DND-41 (cell line): ENCODE measurements at regions not wholly inside any gene's neighbourhood (a gene's known extent, or its start where the extent isn't known, plus 50 kb on each side); places are given as distances from the start of the nearest gene placed in this dataset.
"Not testable (repeated sequence)": the region's sequence is repeated elsewhere in the genome, so short reads cannot be mapped to it uniquely, and the experiment has no call there.

Source experiments
- ATAC-seq: fragments of 200-7000 bp; cut with Tn5 transposase; 3 replicates; pipeline ENCODE4 v1.9.1; 2021; ENCODE audit warnings: low read depth; ENCODE audit not compliant: insufficient read depth
- DNase-seq: peaks from one replicate; pipeline ENCODE4 v3.0.0-alpha.2; 2020
- H2AFZ ChIP-seq: 2 replicates; pipeline ENCODE4 v1.6.0; 2012; ENCODE audit warnings: low read depth, low read length
- H3K27ac ChIP-seq: 2 replicates; pipeline ENCODE4 v1.5.1; 2012; ENCODE audit warnings: low read length, inconsistent platforms
- H3K27me3 ChIP-seq: fragments of 200-600 bp; sonication (generic); 2 replicates; pipeline ENCODE4 v1.6.0; 2012; ENCODE audit warnings: low read length, mild to moderate bottlenecking, inconsistent platforms; ENCODE audit not compliant: insufficient read depth, poor library complexity
- H3K36me3 ChIP-seq: 2 replicates; pipeline ENCODE4 v1.5.1; 2012; ENCODE audit warnings: low read length, inconsistent platforms; ENCODE audit not compliant: insufficient read depth
- H3K4me1 ChIP-seq: 2 replicates; pipeline ENCODE4 v1.5.1; 2012; ENCODE audit warnings: mild to moderate bottlenecking, low read length; ENCODE audit not compliant: insufficient read depth
- H3K4me2 ChIP-seq: 2 replicates; pipeline ENCODE4 v1.6.0; 2012; ENCODE audit warnings: mild to moderate bottlenecking, moderate library complexity, low read length, inconsistent platforms; ENCODE audit not compliant: insufficient read depth
- H3K4me3 ChIP-seq, 2 experiments: fragments of 200-600 bp in 1 of 2; shearing (Covaris generic) in 1 of 2; 2 replicates each; pipeline ENCODE4 v1.5.1; 2012 to 2016; ENCODE audit warnings: inconsistent platforms in 2 of 2, low read length in 2 of 2, mild to moderate bottlenecking in 2 of 2, low read depth in 1 of 2, moderate library complexity in 1 of 2
- H3K79me2 ChIP-seq: 2 replicates; pipeline ENCODE4 v1.6.0; 2012; ENCODE audit warnings: low read length, inconsistent platforms; ENCODE audit not compliant: insufficient read depth
- H3K9ac ChIP-seq: 2 replicates; pipeline ENCODE4 v1.6.0; 2012; ENCODE audit warnings: low read depth, mild to moderate bottlenecking, inconsistent platforms, low read length, moderate library complexity
- H3K9me3 ChIP-seq: 2 replicates; pipeline ENCODE4 v1.5.1; 2012; ENCODE audit warnings: low read length, moderate library complexity, mild to moderate bottlenecking, inconsistent platforms; ENCODE audit not compliant: insufficient read depth, severe bottlenecking
- H4K20me1 ChIP-seq: 2 replicates; pipeline ENCODE4 v1.6.0; 2012; ENCODE audit warnings: low read length; ENCODE audit not compliant: insufficient read depth
- EZH2 ChIP-seq: IDR thresholded peaks from 3 replicates; pipeline ENCODE4 v1.6.1; 2012; ENCODE audit warnings: borderline replicate concordance, low read depth, mild to moderate bottlenecking, moderate library complexity, low read length, inconsistent platforms; ENCODE audit not compliant: severe bottlenecking
- TF ChIP-seq, protein P1 (sequence below): IDR thresholded peaks from 2 replicates; pipeline ENCODE4 v1.5.1; 2012; ENCODE audit warnings: borderline replicate concordance, low read length, moderate library complexity, mild to moderate bottlenecking; ENCODE audit not compliant: poor library complexity, severe bottlenecking; ENCODE audit errors: extremely low read depth

DNA sequence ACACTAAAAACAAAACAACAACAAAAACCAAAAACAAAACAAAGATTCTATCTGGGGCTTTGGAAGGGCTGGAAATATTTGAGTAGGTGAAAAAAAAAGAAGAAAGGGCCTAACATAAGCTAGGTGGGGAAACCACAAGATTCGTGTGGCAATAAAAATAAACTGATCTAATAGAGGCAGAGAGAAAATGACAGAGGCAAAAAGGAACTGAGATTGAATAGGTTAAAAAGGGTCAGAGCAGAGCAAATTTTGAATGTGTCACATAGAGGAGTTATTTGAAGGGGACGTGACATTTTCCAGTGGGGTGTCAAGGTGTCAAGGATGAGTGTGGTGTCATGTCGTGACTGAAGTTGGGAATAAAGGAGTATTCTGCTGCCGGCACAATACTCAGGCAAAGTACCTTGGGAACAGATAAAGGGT, 65.2 kb upstream of the RALGPS2 start:
- H4K20me1 ChIP-seq: no peaks in the 10 kb centered on the region
- no peak overlapping the region for H3K4me2 ChIP-seq
- H3K9me3 ChIP-seq: no peaks in the 10 kb centered on the region
- DNase-seq (no peak), ATAC-seq (no peak)
- H3K9ac ChIP-seq: no peak overlapping the region
- H3K79me2 ChIP-seq: no peaks in the 10 kb centered on the region
- TF ChIP-seq, protein P1, sequence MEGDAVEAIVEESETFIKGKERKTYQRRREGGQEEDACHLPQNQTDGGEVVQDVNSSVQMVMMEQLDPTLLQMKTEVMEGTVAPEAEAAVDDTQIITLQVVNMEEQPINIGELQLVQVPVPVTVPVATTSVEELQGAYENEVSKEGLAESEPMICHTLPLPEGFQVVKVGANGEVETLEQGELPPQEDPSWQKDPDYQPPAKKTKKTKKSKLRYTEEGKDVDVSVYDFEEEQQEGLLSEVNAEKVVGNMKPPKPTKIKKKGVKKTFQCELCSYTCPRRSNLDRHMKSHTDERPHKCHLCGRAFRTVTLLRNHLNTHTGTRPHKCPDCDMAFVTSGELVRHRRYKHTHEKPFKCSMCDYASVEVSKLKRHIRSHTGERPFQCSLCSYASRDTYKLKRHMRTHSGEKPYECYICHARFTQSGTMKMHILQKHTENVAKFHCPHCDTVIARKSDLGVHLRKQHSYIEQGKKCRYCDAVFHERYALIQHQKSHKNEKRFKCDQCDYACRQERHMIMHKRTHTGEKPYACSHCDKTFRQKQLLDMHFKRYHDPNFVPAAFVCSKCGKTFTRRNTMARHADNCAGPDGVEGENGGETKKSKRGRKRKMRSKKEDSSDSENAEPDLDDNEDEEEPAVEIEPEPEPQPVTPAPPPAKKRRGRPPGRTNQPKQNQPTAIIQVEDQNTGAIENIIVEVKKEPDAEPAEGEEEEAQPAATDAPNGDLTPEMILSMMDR: no peak
- no peak for TF ChIP-seq EZH2
- no peak overlapping the region for H3K4me3 ChIP-seq
- H2AFZ ChIP-seq: no peak overlapping the region
- H3K36me3 ChIP-seq: no peaks in the 10 kb centered on the region
- H3K27ac ChIP-seq: no peak overlapping the region
- H3K27me3 ChIP-seq: peaks cover 5% of the 10 kb centered on the region
- H3K4me1 ChIP-seq: no peaks in the 10 kb centered on the region

DNA sequence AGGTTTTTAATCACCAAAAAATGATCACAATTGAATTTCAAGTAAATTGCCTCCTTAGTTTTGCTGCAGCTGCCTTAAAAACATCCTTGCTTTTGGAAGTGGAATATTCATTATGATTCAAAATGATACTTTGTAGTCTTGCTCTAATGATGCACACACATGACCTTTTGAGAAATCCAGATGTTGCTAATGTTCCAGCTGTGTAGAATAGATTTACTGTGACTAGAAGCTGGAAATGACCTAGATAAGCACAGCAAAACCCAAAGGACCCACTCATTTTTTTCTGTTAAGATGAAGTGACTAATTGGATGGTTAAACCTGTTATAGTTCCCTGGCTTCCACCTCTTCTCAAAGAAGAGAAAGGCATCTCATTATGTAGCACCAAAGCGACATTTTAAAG, 64.6 kb upstream of the RALGPS2 start:
- no peak overlapping the region for H3K27ac ChIP-seq
- no peak overlapping the region for H3K4me3 ChIP-seq
- H3K36me3 ChIP-seq: no peaks in the 10 kb centered on the region
- H2AFZ ChIP-seq: no peak overlapping the region
- no peaks in the 10 kb centered on the region for H4K20me1 ChIP-seq
- no peak for ATAC-seq
- H3K27me3 ChIP-seq: peaks cover 5% of the 10 kb centered on the region
- DNase-seq: no peak
- no peak overlapping the region for H3K4me2 ChIP-seq
- no peaks in the 10 kb centered on the region for H3K4me1 ChIP-seq
- H3K9ac ChIP-seq: no peak overlapping the region
- no peaks in the 10 kb centered on the region for H3K79me2 ChIP-seq
- TF ChIP-seq, protein P1: no peak
- TF ChIP-seq EZH2: no peak
- H3K9me3 ChIP-seq: no peaks in the 10 kb centered on the region

DNA sequence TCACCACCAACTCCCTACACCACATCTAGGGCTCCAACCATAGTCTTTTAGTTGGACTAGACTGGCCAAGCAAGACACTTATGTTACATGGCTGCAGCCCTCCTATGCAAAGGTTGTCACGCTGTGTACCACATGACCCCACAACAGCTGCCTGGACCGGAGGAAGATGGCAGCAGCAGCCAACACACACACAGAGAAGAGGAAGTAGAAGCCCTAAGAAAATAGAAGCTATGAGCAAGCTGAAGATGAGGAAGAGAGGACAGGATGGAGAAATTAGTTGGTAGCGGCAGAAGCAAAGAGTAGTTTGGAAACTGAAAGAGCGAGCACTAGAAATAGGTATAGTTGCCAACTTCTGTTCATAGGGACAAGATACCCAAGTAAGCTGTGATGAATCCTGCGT, 60.8 kb upstream of the RALGPS2 start:
- Histone ChIP-seq H3K9ac (no peak overlapping the region), H3K4me2 (no peak overlapping the region), H3K27ac (no peak overlapping the region), H3K27me3 (peaks cover 4% of the 10 kb centered on the region), H3K4me3 (no peak overlapping the region), H3K4me1 (no peaks in the 10 kb centered on the region), H3K9me3 (no peaks in the 10 kb centered on the region), H2AFZ (no peak overlapping the region), H3K36me3 (no peaks in the 10 kb centered on the region), H4K20me1 (no peaks in the 10 kb centered on the region), H3K79me2 (no peaks in the 10 kb centered on the region)
- ATAC-seq (no peak), DNase-seq (no peak)
- TF ChIP-seq, protein P1: no peak
- no peak for TF ChIP-seq EZH2

DNA sequence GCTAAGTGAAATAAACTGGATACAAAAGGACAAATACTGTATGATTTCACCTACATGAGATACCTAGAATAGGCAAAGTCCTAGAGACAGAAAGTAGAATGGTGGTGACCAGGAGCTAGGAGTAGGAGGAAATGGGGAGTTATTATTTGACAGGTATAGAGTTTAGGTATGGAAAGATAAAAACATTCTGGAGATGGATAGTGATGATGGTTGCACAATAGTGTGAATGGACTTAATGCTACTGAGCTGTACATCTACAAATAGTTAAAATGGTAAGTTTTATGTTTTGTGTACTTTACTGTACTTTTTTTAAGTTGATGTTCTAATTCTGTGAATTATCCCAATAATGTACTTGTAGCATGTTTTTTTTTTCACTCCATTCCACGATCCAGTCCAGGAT, 59.5 kb upstream of the RALGPS2 start:
- Histone ChIP-seq H3K9ac (no peak overlapping the region), H3K36me3 (no peaks in the 10 kb centered on the region), H3K4me1 (no peaks in the 10 kb centered on the region), H3K27ac (no peak overlapping the region), H2AFZ (no peak overlapping the region), H3K4me3 (no peak overlapping the region), H3K79me2 (no peaks in the 10 kb centered on the region), H3K9me3 (no peaks in the 10 kb centered on the region), H4K20me1 (no peaks in the 10 kb centered on the region), H3K27me3 (no peaks in the 10 kb centered on the region), H3K4me2 (no peak overlapping the region)
- TF ChIP-seq, protein P1: no peak
- no peak for TF ChIP-seq EZH2
- ATAC-seq (no peak), DNase-seq (no peak)

DNA sequence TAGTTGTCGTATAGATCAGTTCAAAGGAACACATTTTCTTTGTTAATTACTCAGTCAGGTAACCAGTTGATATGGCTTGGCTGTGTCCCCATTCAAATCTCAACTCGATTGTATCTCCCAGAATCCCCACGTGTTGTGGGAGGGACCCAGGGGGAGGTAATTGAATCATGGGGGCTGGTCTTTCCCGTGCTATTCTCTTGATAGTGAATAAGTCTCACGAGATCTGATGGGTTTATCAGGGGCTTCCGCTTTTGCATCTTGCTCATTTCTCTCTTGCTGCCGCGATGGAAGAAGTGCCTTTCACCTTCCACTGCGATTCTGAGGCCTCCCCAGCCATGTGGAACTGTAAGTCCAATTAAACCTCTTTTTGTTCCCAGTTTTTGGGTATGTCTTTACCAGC, 58.2 kb upstream of the RALGPS2 start:
- not testable (repeated sequence) for H3K36me3 ChIP-seq, H3K27me3 ChIP-seq, ATAC-seq, DNase-seq, H3K9me3 ChIP-seq, H3K27ac ChIP-seq, H4K20me1 ChIP-seq, H3K4me2 ChIP-seq, H3K9ac ChIP-seq, H3K4me1 ChIP-seq, H2AFZ ChIP-seq, H3K4me3 ChIP-seq, H3K79me2 ChIP-seq
